H7 (cell line): ENCODE measurements at regions not wholly inside any gene's neighbourhood (a gene's known extent, or its start where the extent isn't known, plus 50 kb on each side); places are given as distances from the start of the nearest gene placed in this dataset.

Experiments
- DNase-seq: peaks from one replicate; pipeline ENCODE4 v3.0.0; 2012
- H3K27me3 ChIP-seq: 2 replicates; pipeline ENCODE4 v1.6.0; 2011; ENCODE audit warnings: mild to moderate bottlenecking, low read length; ENCODE audit not compliant: control insufficient read depth, insufficient read depth
- H3K36me3 ChIP-seq: replicated peaks from 2 replicates; pipeline ENCODE4 v1.5.1; 2011; ENCODE audit warnings: low read length; ENCODE audit not compliant: control insufficient read depth, insufficient read depth
- H3K4me3 ChIP-seq: 2 replicates; pipeline ENCODE4 v1.5.1; 2011; ENCODE audit warnings: low read depth, mild to moderate bottlenecking, control low read depth, low read length, moderate library complexity; ENCODE audit not compliant: insufficient read depth

DNA sequence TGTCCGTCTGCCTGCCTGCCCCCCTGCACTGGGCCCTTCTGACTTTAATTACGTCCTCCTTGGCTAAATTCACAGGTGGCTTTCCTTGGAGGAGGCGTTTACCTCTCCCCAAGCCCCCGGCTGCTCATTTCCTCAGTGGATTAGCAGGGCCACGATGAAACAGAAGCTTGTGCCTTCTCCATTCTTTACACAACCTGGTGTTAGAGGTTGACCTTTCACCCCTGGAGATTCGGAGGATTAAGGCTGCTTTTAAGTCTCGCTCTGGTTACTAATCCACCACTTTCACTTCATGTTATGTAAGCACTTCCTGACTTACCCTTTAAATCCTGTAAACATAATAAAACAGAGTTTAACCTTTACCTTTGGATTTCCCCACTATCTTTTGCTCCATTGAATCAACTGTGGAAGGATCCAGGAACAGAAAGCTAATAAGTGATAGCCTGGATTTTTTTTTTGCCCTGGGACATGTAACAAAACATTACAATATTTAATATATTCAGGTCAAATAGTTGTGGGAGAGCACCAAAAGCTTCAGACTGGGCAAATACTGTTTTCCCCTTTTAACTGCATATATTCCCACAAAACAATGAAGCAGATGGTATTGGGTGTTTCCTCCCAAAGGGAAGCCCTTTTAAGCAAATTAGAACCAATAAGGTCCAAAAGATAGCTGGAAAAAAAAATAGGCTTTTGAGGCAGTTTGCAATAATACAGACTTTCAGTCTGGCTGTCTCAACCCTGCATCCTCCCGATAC is 370.2 kb downstream of the EN1 start:
- no peak overlapping the region for H3K4me3 ChIP-seq
- no peaks in the 10 kb centered on the region; the same call in 1 of the 2 replicates for H3K27me3 ChIP-seq
- no peaks in the 10 kb centered on the region; the same call in 1 of the 2 replicates for H3K36me3 ChIP-seq
- no peak for DNase-seq

DNA sequence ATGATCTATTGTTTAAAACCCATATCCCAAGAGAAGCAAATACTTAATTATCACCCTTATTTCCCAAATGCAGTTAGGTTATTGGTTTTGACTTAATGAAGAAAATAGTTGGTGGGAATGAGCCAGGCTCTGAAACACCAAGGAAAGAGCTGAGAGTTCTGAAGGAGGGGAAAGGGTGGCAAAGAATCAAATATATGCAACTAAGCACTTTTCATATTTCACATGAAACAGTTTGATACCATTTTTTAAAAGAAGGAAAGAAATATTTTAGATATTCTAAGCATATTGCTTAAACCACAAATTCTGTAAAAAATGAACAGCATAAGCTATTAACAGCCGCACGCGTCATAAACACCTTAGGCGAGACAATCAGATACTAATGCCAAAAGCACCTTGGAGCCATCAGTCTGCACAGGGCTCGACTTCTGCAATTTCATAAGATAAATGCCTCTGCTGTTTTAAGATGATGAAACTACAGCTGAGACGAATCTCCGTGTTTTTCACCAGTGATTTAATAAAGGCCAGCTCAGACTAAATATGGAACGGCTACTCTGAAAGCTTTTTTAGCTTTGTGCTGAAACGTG is 371.7 kb downstream of the EN1 start:
- H3K4me3 ChIP-seq = no peak overlapping the region
- H3K27me3 ChIP-seq = no peaks in the 10 kb centered on the region; the same call in 1 of the 2 replicates
- no peak for DNase-seq
- no peaks in the 10 kb centered on the region; the same call in 1 of the 2 replicates for H3K36me3 ChIP-seq

DNA sequence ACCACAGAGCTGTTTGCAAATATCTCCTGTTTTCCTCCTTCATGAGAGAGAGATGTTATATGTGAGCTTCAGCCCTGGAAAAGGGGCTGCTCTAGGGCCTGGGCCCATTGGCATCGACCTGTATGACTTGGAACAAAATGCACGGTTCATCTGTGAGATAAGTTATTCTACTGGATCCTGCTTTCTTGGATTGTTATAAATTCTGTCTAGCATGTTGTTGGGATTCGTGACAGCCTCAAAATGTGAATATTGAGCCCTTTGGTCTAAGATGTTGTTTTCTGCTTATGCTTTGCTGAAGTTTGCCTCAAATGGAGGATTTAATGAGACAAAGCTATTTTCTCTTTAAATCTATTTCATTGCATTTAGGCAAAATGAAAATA is 372.9 kb downstream of the EN1 start:
- Histone ChIP-seq H3K27me3 (no peaks in the 10 kb centered on the region; the same call in 1 of the 2 replicates), H3K4me3 (no peak overlapping the region), H3K36me3 (no peaks in the 10 kb centered on the region; the same call in 1 of the 2 replicates)
- DNase-seq = no peak

DNA sequence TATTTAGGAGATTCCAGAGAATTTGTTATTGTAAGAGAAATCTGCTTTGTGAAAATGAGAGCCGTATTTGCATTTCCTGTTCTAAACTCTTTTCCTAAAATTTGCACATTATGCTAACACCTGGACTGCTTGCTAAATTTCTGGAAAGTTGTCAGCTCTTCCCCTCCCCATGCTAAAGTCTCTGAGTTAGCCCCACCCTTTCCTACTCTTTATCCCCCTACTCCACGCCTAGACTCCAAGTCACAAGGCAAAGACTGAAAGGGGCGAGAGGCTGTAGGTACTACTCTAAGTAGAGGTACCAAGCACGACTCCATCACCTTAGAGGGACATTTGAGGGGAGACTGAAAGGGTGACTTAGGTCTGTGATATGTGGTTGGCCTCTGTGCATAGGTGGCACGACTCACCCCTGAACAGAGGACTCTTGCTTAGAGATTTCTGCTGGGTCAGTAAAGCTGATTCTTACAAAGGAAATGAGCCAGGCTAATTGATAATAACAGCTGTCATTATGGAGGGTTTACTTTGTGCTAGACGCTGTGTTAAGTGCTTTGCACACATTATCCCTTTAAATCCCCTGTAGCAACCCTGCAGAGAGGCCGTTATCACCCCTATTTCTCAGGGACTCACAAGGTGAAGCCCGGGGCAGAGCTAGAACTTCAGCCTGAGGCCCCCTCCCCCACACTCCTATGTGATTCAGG is 373.5 kb downstream of the EN1 start:
- Histone ChIP-seq H3K36me3 (no peaks in the 10 kb centered on the region; the same call in 1 of the 2 replicates), H3K4me3 (no peak overlapping the region), H3K27me3 (no peaks in the 10 kb centered on the region)
- peak; percentile 56 for DNase-seq

DNA sequence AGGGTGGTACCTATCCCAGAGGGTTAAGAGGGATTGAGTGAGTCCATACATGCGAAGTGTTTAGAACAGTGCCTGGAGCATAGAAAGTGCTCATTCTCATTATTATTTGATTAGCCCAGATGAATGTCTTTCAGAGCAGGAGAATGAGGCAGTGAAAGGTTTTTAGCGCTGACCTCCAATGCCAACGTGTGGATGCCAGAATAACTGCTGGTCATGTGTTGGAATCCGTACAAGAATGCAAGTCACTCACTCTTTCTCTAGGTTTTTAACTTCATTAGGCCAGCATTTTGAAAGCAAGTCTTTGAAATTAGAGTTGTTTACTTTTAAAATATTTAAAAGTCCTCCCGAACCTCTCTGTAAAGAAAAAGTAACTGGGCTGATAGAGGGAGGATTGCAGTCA is 374.2 kb downstream of the EN1 start:
- Histone ChIP-seq H3K36me3 (no peaks in the 10 kb centered on the region; the same call in 1 of the 2 replicates), H3K4me3 (no peak overlapping the region), H3K27me3 (no peaks in the 10 kb centered on the region)
- no peak for DNase-seq

DNA sequence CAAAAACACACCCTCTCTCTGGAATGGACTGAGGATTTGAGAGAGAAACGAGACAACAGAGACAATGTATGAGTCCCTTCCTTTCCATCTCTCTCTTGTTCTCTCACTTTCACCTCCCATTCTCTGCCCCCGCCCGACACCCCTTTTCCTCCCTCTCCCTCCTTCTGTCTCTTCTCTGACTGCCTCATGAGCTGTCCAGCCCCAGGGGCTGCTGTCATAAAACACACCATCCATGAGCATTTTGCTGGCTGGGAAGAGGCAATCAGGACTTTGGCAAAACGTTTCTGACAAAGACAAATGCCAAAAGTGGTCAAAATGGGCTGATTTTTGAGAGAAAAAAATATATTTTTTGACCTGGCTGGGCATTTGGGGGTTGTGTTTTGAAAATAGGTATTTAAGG is 377.2 kb downstream of the EN1 start:
- DNase-seq = no peak
- Histone ChIP-seq H3K27me3 (no peaks in the 10 kb centered on the region), H3K36me3 (no peaks in the 10 kb centered on the region), H3K4me3 (no peak overlapping the region)

DNA sequence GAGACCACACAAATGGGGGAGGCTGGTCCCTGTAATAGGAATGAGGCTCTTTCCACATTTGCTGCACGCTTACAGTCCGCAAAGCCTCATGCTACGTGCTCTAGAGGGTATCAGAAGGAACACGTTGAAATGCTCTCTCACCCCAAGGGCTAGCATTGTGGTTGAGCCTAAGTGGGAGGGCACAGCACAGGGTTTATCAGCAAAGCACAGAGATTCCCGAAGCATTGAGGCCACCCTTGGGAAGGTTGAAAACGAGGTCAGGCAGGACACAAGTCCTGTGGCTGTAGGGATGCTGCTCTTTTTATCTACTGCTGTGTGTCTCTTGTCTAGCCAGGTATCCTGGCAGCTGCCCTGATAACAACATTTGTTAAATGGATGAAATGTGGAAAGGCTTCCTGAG is 378.3 kb downstream of the EN1 start:
- Histone ChIP-seq H3K4me3 (no peak overlapping the region), H3K27me3 (no peaks in the 10 kb centered on the region), H3K36me3 (no peaks in the 10 kb centered on the region)
- no peak for DNase-seq

- no peaks in the 10 kb centered on the region for H3K27me3 ChIP-seq
- DNase-seq = no peak
- no peak overlapping the region for H3K4me3 ChIP-seq
- no peaks in the 10 kb centered on the region for H3K36me3 ChIP-seq
Observed at GRCh38 chr2:118464546-118465265, 376.4 kb downstream of the INSIG2 start.

DNA sequence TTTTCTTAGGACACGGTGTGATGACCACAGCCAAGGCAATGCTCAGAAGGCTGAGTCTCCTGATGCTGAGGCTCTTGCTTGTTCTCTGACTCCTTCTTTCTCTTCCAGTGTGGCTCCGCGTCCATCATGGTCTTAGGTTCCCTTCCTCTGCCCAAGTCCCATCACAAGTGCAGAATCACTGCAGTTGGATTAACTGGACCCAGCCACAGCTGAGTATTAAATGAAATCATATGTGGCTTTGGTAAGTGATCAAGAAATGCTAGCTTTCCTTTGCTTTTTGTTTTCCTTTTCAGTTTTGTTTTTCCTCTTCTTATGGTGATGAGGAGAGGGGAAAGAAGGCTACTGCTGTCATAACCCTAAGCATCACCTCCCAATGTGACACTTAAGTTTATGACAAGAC is 375.8 kb downstream of the INSIG2 start:
- no peaks in the 10 kb centered on the region for H3K27me3 ChIP-seq
- no peak overlapping the region for H3K4me3 ChIP-seq

DNA sequence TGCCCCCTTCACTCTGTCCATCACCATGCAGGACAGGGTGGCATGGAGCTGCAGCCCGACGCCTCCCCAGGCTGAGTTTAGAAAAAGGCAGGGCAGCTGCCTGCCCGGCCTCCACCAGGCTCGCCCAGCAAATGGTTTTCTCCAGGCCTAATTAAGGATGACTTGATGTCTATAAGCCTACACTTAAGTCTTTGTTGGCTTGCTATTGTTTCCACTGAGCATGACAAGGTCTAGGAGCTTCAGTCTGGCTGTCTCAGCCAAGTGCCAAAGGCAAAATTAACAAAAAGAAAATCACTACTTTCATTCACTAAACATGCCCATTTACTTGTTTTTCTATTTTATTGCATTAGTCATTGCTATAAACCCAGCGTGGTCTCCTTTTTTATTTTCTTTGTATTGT is 372.2 kb downstream of the INSIG2 start:
- DNase-seq = no peak

More for the DNA sequence above, 375.8 kb downstream of the INSIG2 start:
- no peaks in the 10 kb centered on the region for H3K36me3 ChIP-seq
- no peak for DNase-seq

GRCh38 chr2:118459426-118459825 is 371.2 kb downstream of the INSIG2 start:
- no peaks in the 10 kb centered on the region for H3K36me3 ChIP-seq
- no peaks in the 10 kb centered on the region for H3K27me3 ChIP-seq
- DNase-seq = no peak

More for the DNA sequence above, 372.2 kb downstream of the INSIG2 start:
- H3K27me3 ChIP-seq = no peaks in the 10 kb centered on the region
- no peaks in the 10 kb centered on the region for H3K36me3 ChIP-seq
- no peak overlapping the region for H3K4me3 ChIP-seq

DNA sequence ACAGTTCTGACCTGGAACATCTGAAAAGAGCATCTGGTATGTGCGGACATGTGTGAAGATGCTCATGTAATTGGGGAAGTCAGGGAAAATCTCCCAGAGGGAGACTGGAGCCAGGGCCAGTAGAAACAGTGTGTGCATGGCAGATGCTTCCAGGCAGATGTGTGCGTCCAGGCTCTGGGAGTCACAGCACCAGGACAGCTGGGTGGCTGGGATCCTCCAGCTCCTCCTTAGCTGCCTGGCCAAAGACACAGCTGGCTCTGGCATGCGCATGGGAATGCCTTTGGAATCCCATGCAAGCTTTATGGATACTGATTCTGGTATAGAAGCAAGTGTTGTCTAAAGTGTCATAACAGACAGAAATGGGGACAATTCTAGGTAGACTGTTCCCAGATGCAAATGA is 369.7 kb downstream of the INSIG2 start:
- Histone ChIP-seq H3K27me3 (no peaks in the 10 kb centered on the region), H3K36me3 (no peaks in the 10 kb centered on the region), H3K4me3 (no peak overlapping the region)
- DNase-seq = no peak

More at GRCh38 chr2:118459426-118459825, 371.2 kb downstream of the INSIG2 start:
- H3K4me3 ChIP-seq = no peak overlapping the region

- Histone ChIP-seq H3K27me3 (no peaks in the 10 kb centered on the region), H3K36me3 (no peaks in the 10 kb centered on the region), H3K4me3 (no peak overlapping the region)
- DNase-seq = no peak
Observed at GRCh38 chr2:118449401-118449800, 361.1 kb downstream of the INSIG2 start.

DNA sequence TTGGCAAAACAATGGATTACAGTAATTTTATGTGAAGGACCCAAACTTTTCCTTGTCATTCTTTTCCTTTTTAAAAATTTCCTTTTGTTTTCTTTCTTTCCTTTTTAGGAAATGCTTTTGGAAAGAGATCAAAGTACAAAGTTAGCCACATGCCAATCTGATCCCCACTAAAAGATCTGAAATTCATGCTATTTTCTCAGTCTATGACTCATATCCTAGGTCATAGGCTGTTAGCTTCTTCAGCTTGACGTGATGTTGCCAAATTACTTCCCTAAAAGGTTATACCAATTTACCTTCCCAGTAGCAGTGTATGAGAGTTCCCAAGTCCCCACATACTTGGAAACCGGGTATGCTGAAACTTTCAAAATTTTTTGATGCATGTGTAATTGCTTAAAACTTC is 355.3 kb downstream of the INSIG2 start:
- Histone ChIP-seq H3K27me3 (no peaks in the 10 kb centered on the region), H3K36me3 (no peaks in the 10 kb centered on the region), H3K4me3 (no peak overlapping the region)
- DNase-seq = no peak
